ENCODE measurements at regions not wholly inside any gene's neighbourhood (a gene's known extent, or its start where the extent isn't known, plus 50 kb on each side); places are given as distances from the start of the nearest gene placed in this dataset.
"Not testable (repeated sequence)": the region's sequence is repeated elsewhere in the genome, so short reads cannot be mapped to it uniquely, and the experiment has no call there.

DNA sequence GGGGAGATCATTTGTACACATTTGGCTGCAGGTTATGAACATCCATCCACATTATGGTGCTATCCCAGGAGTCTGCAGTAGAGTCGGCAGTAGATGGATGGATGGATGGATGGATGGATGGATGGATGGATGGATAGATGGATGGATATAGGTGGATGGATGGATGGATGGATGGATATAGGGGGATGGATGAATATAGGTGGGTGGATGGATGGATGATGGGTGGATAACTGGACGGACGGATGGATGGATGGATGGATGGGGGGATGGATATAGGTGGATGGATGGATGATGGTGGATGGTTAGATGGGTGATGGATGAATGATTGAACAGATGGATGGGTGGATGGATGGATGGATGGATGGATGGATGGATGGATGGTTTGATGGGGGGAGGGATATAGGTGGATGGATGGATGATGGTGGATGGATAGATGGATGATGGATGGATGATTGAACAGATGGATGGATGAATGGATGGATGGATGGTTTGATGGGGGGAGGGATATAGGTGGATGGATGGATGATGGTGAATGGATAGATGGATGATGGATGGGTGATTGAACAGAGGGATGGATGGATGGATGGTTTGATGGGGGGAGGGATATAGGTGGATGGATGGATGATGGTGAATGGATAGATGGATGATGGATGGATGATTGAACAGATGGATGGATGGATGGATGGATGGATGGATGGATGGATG is 65.3 kb upstream of the PRR5 start:
- TF ChIP-seq, protein P1, sequence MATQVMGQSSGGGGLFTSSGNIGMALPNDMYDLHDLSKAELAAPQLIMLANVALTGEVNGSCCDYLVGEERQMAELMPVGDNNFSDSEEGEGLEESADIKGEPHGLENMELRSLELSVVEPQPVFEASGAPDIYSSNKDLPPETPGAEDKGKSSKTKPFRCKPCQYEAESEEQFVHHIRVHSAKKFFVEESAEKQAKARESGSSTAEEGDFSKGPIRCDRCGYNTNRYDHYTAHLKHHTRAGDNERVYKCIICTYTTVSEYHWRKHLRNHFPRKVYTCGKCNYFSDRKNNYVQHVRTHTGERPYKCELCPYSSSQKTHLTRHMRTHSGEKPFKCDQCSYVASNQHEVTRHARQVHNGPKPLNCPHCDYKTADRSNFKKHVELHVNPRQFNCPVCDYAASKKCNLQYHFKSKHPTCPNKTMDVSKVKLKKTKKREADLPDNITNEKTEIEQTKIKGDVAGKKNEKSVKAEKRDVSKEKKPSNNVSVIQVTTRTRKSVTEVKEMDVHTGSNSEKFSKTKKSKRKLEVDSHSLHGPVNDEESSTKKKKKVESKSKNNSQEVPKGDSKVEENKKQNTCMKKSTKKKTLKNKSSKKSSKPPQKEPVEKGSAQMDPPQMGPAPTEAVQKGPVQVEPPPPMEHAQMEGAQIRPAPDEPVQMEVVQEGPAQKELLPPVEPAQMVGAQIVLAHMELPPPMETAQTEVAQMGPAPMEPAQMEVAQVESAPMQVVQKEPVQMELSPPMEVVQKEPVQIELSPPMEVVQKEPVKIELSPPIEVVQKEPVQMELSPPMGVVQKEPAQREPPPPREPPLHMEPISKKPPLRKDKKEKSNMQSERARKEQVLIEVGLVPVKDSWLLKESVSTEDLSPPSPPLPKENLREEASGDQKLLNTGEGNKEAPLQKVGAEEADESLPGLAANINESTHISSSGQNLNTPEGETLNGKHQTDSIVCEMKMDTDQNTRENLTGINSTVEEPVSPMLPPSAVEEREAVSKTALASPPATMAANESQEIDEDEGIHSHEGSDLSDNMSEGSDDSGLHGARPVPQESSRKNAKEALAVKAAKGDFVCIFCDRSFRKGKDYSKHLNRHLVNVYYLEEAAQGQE (IDR thresholded peaks at IDR 0.05): not testable (repeated sequence)
- TF ChIP-seq, protein P2, sequence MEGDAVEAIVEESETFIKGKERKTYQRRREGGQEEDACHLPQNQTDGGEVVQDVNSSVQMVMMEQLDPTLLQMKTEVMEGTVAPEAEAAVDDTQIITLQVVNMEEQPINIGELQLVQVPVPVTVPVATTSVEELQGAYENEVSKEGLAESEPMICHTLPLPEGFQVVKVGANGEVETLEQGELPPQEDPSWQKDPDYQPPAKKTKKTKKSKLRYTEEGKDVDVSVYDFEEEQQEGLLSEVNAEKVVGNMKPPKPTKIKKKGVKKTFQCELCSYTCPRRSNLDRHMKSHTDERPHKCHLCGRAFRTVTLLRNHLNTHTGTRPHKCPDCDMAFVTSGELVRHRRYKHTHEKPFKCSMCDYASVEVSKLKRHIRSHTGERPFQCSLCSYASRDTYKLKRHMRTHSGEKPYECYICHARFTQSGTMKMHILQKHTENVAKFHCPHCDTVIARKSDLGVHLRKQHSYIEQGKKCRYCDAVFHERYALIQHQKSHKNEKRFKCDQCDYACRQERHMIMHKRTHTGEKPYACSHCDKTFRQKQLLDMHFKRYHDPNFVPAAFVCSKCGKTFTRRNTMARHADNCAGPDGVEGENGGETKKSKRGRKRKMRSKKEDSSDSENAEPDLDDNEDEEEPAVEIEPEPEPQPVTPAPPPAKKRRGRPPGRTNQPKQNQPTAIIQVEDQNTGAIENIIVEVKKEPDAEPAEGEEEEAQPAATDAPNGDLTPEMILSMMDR (IDR thresholded peaks at IDR 0.05; ENCODE audit: low read depth, low read length, missing input control): not testable (repeated sequence)
- TF ChIP-seq, protein P3, sequence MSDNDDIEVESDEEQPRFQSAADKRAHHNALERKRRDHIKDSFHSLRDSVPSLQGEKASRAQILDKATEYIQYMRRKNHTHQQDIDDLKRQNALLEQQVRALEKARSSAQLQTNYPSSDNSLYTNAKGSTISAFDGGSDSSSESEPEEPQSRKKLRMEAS (IDR thresholded peaks at IDR 0.05): not testable (repeated sequence)
- TF ChIP-seq, protein P4, sequence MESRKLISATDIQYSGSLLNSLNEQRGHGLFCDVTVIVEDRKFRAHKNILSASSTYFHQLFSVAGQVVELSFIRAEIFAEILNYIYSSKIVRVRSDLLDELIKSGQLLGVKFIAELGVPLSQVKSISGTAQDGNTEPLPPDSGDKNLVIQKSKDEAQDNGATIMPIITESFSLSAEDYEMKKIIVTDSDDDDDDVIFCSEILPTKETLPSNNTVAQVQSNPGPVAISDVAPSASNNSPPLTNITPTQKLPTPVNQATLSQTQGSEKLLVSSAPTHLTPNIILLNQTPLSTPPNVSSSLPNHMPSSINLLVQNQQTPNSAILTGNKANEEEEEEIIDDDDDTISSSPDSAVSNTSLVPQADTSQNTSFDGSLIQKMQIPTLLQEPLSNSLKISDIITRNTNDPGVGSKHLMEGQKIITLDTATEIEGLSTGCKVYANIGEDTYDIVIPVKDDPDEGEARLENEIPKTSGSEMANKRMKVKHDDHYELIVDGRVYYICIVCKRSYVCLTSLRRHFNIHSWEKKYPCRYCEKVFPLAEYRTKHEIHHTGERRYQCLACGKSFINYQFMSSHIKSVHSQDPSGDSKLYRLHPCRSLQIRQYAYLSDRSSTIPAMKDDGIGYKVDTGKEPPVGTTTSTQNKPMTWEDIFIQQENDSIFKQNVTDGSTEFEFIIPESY (IDR thresholded peaks at IDR 0.05): not testable (repeated sequence)
- TF ChIP-seq TAF1 (conservative IDR thresholded peaks at IDR 0.05); RAD21 (IDR thresholded peaks at IDR 0.05): not testable (repeated sequence)

Data from liver (tissue), 3 donors.